ENCODE measurements at regions not wholly inside any gene's neighbourhood (a gene's known extent, or its start where the extent isn't known, plus 50 kb on each side); places are given as distances from the start of the nearest gene placed in this dataset.

DNA sequence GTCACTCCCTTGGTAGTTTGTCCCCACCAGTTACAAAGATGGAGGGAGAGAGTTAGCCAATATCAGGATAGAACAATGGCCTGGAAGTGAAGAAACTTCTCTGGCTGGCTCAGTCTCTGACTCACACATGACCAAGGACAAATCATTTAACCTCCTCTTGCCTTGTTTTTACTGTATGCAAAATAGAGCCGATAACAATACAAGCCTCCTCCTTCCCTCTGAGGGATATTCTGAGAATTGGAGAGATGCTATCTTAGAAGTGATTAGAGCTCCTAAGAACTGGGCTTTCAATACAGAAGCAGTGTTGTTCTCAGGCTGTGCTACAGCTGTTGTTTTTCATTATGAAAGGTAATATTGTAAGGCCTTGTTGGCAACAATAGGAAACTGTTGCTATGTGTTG lies 87.7 kb upstream of the EGR2 start:
- no peaks in the 10 kb centered on the region for H3K36me3 Mint-ChIP-seq (ENCODE audit: insufficient read depth)
- TF ChIP-seq, protein P1, sequence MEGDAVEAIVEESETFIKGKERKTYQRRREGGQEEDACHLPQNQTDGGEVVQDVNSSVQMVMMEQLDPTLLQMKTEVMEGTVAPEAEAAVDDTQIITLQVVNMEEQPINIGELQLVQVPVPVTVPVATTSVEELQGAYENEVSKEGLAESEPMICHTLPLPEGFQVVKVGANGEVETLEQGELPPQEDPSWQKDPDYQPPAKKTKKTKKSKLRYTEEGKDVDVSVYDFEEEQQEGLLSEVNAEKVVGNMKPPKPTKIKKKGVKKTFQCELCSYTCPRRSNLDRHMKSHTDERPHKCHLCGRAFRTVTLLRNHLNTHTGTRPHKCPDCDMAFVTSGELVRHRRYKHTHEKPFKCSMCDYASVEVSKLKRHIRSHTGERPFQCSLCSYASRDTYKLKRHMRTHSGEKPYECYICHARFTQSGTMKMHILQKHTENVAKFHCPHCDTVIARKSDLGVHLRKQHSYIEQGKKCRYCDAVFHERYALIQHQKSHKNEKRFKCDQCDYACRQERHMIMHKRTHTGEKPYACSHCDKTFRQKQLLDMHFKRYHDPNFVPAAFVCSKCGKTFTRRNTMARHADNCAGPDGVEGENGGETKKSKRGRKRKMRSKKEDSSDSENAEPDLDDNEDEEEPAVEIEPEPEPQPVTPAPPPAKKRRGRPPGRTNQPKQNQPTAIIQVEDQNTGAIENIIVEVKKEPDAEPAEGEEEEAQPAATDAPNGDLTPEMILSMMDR (IDR thresholded peaks at IDR 0.05; ENCODE audit: unreplicated experiment) = no peak
- no peak overlapping the region for H3K27ac Mint-ChIP-seq
- peaks cover 6% of the 10 kb centered on the region for H3K4me1 Mint-ChIP-seq (ENCODE audit: low read depth)
- H3K27me3 Mint-ChIP-seq = peaks cover 7% of the 10 kb centered on the region
- no peak for DNase-seq (ENCODE audit: low spot score, unreplicated experiment)
- peaks cover 5% of the 10 kb centered on the region for H3K9me3 Mint-ChIP-seq (ENCODE audit: low read depth)
- no peak overlapping the region for H3K4me3 Mint-ChIP-seq (ENCODE audit: low read depth)

DNA sequence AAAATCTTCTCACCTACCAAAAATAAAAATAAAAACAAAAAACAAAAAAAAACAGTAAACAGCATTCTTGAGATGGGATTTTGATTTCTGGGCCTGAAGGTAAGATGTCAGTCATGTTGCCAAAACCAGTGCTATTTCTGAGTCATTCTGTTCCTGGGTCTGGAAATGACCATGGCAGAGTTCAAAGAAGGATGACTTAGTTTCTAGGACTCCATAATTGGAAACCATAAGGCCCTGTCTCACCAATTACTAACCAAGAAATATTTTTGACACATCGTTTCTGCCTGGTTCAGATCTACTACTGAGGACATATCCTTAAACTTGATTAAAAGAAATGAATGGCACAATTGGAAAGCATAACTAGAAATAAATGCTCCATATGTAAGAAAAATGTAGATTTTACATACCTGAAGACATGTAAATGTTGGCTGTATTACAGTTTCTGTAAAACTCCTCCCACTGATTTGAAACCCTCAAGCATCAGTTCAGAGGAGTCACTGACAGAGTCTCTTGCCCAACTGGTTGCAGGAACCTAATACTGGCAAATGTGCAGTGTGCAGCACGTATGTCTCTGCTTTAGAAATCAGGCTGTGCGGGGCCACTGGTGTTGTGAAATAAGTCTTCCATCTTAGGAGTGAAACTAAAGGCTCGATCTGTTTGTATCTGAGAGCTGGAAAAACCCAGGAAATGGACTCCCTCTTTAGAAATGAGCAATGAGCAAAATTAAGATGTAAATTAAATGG lies 84.8 kb upstream of the EGR2 start:
- Mint-ChIP-seq H3K36me3 (ENCODE audit: insufficient read depth) (no peaks in the 10 kb centered on the region), H3K4me1 (ENCODE audit: low read depth) (peaks cover 6% of the 10 kb centered on the region), H3K27me3 (peaks cover 7% of the 10 kb centered on the region), H3K27ac (no peak overlapping the region), H3K9me3 (ENCODE audit: low read depth) (peaks cover 5% of the 10 kb centered on the region), H3K4me3 (ENCODE audit: low read depth) (no peak overlapping the region)
- TF ChIP-seq, protein P1 (IDR thresholded peaks at IDR 0.05; ENCODE audit: unreplicated experiment) = no peak
- no peak for DNase-seq (ENCODE audit: low spot score, unreplicated experiment)

DNA sequence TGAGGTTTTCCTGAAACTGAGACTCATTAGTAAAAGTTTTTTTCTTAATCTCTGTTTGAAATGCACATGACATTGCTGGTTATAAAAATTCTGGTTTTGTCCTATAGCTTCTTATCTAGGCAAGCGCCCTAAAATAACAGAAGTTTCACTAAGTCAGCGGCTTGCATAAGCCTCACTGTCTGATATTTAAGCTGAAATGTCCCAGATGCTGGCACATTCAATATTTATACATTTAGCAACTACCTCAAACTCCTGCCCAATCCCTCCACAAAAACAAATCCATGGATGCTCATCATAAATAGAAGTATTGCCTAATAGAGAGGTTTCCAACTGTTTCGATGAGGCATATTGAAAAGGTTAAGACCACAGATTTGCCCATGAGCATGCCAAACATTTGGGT lies 83.1 kb upstream of the EGR2 start:
- Mint-ChIP-seq H3K36me3 (ENCODE audit: insufficient read depth) (no peaks in the 10 kb centered on the region), H3K4me3 (ENCODE audit: low read depth) (no peak overlapping the region), H3K27me3 (no peaks in the 10 kb centered on the region), H3K4me1 (ENCODE audit: low read depth) (peaks cover 5% of the 10 kb centered on the region), H3K9me3 (ENCODE audit: low read depth) (peaks cover 5% of the 10 kb centered on the region), H3K27ac (no peak overlapping the region)
- TF ChIP-seq, protein P1 (IDR thresholded peaks at IDR 0.05; ENCODE audit: unreplicated experiment) = no peak
- no peak for DNase-seq (ENCODE audit: low spot score, unreplicated experiment)

DNA sequence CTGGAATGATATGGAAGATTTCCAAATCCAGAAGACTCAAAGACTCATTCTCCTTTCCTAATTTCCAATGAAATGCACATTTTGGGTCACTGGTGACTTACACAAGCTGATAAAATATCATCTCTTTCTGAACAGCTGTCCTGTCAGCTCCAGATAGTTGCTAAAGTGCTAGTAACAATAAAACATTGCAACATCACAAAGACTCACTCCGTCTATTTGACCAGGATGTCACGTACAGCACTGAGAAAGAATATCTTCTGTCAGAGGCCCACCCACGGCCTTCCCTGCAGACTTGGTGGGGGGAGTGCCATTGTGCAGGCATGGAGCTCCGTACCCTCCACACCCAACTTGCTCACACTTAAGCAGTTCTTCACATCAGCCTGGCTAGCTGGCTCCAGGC lies 78.9 kb upstream of the EGR2 start:
- H3K36me3 Mint-ChIP-seq (ENCODE audit: insufficient read depth) = no peaks in the 10 kb centered on the region
- no peak overlapping the region for H3K27ac Mint-ChIP-seq

DNA sequence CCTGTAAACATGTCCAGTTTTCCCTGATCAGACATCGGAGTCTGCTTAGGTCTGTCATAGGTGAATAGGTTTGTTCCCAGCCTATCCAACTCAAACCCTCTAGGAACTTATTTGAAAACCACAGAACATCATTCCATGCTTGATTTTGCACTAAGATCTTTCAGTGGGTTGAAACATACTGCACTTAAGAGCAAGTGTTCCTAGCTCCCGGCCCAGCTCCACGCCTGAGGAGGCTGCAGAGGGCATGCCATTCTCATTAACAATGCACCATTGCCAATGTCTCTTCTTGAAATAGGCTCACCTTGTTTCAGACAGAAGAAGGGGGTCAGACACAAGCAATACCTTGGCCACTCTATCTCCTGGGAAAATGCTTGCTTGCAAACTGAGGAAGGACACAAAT lies 78.0 kb upstream of the EGR2 start:
- no peak overlapping the region for H3K27ac Mint-ChIP-seq

More for the DNA sequence above, 78.9 kb upstream of the EGR2 start:
- no peaks in the 10 kb centered on the region for H3K4me1 Mint-ChIP-seq (ENCODE audit: low read depth)
- no peaks in the 10 kb centered on the region for H3K9me3 Mint-ChIP-seq (ENCODE audit: low read depth)
- TF ChIP-seq, protein P1 (IDR thresholded peaks at IDR 0.05; ENCODE audit: unreplicated experiment) = no peak
- DNase-seq (ENCODE audit: low spot score, unreplicated experiment) = no peak
- no peak overlapping the region for H3K4me3 Mint-ChIP-seq (ENCODE audit: low read depth)
- no peaks in the 10 kb centered on the region for H3K27me3 Mint-ChIP-seq

More for the DNA sequence above, 78.0 kb upstream of the EGR2 start:
- no peaks in the 10 kb centered on the region for H3K36me3 Mint-ChIP-seq (ENCODE audit: insufficient read depth)
- H3K4me3 Mint-ChIP-seq (ENCODE audit: low read depth) = no peak overlapping the region
- no peaks in the 10 kb centered on the region for H3K4me1 Mint-ChIP-seq (ENCODE audit: low read depth)
- no peaks in the 10 kb centered on the region for H3K27me3 Mint-ChIP-seq
- H3K9me3 Mint-ChIP-seq (ENCODE audit: low read depth) = no peaks in the 10 kb centered on the region
- TF ChIP-seq, protein P1 (IDR thresholded peaks at IDR 0.05; ENCODE audit: unreplicated experiment) = no peak
- DNase-seq (ENCODE audit: low spot score, unreplicated experiment) = no peak

Data from progenitor cell of endocrine pancreas (in vitro differentiated cells).